ENCODE measurements at regions not wholly inside any gene's neighbourhood (a gene's known extent, or its start where the extent isn't known, plus 50 kb on each side); places are given as distances from the start of the nearest gene placed in this dataset.
"Not testable (repeated sequence)": the region's sequence is repeated elsewhere in the genome, so short reads cannot be mapped to it uniquely, and the experiment has no call there.

DNA sequence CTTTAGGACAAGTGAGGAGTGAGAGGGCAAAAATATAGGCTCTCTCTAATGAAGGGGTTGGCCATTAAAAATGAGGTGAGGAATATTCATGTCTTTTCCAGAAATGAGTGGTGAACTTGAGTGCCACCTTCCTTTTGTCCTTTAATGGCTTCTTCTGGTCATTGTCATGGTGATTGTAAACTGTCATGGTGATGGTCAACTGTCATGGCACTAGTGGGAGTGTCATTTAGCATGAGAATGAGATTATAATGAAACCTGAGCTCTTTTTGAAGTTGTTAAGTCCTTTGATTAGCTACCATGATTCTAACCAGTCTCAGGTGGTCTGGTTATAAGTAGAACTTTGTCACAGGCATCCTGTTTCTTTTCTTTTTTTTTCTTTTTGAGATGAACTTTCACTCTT, 524.4 kb downstream of the NEBL start:
- H3K9me3 ChIP-seq, result no peaks in the 10 kb centered on the region
- TF ChIP-seq, protein P1, sequence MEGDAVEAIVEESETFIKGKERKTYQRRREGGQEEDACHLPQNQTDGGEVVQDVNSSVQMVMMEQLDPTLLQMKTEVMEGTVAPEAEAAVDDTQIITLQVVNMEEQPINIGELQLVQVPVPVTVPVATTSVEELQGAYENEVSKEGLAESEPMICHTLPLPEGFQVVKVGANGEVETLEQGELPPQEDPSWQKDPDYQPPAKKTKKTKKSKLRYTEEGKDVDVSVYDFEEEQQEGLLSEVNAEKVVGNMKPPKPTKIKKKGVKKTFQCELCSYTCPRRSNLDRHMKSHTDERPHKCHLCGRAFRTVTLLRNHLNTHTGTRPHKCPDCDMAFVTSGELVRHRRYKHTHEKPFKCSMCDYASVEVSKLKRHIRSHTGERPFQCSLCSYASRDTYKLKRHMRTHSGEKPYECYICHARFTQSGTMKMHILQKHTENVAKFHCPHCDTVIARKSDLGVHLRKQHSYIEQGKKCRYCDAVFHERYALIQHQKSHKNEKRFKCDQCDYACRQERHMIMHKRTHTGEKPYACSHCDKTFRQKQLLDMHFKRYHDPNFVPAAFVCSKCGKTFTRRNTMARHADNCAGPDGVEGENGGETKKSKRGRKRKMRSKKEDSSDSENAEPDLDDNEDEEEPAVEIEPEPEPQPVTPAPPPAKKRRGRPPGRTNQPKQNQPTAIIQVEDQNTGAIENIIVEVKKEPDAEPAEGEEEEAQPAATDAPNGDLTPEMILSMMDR (IDR thresholded peaks at IDR 0.05), result no peak
- no peak for TF ChIP-seq POLR2A (IDR thresholded peaks at IDR 0.05)
- no peaks in the 10 kb centered on the region for H3K36me3 ChIP-seq
- DNase-seq, result no peak
- H3K4me3 ChIP-seq, result no peak overlapping the region
- no peaks in the 10 kb centered on the region for H3K27me3 ChIP-seq
- no peak overlapping the region for H3K27ac ChIP-seq
- intact Hi-C loops (cut with DNase I), result no loop called here
- H3K4me1 ChIP-seq, result no peaks in the 10 kb centered on the region
- ATAC-seq, result no peak

DNA sequence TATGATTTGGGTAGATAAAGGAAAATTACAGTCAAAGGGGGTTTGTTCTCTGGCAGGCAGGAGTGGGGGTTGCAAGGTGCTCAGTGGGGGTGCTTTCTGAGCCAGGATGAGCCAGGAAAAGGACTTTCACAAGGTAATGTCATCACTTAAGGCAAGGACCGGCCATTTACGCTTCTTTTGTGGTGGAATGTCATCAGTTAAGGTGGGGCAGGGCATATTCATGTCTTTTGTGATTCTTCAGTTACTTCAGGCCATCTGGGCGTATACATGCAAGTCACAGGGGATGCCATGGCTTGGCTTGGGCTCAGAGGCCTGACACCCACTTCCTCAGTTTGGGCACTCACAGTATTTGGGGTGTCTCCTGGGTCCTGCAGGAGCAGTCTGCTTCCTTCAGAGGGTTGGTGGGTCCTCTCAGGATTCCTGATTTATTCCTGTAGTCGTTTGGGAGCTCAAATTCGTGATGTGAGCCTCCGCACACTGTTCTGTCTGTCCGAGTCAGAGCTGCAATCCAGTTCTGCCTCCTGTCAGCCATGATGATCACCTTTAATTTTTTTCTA, 526.1 kb downstream of the NEBL start:
- DNase-seq; H3K4me3 ChIP-seq; H3K9me3 ChIP-seq; H3K27me3 ChIP-seq; intact Hi-C loops (cut with DNase I); ATAC-seq; H3K4me1 ChIP-seq; H3K27ac ChIP-seq; H3K36me3 ChIP-seq: not testable (repeated sequence)
- WGBS (ENCODE audit: insufficient coverage, low coverage, low lambda C conversion rate, missing lambda C conversion rate), result 65% methylated on average over 4 of the region's 7 CpGs

DNA sequence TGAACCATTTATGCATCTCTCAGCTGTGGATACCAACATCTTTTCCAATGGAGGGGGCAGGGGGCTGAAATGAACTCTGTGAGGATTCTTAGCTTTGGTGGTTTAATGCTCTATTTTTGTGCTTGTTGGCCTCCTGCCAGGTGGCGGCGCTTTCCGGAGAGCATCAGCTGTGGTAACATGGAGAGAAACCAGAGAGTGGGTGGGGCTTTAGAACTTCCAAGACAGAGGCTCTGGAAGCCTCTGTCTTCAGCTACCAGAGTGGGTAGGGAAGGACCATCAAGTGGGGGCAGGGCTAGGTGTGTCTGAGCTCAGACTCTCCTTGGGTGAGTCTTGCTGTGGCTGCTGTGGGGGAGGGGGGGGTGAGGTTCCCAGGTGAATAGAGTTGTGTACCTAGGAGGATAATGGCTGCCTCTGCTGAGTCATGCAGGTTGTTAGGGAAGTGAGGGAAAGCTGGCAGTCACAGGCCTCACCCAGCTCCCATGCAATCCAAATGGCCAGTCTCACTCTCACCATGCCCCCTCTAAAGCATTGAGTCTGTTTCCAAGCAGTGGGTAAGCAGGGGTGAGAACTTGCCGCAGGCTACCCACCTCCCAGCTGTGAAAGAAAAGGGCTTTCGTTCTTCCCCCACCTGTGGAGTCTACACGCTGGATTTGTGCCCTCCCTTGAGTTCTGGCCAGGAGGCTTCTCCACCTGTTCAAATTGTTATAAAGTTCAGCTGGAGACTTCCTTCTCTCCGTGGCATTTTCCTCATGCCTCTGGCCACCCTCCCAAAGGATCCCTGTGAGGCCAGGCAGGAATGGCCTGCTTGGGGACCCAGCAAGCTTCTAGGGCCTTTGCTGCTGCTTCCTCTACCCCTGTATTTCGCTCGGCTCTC, 527.0 kb downstream of the NEBL start:
- 72% methylated on average over 5 of the region's 9 CpGs for WGBS (ENCODE audit: insufficient coverage, low coverage, low lambda C conversion rate, missing lambda C conversion rate)
- no peaks in the 10 kb centered on the region for H3K9me3 ChIP-seq
- ATAC-seq, result no peak
- no peak overlapping the region for H3K27ac ChIP-seq
- H3K27me3 ChIP-seq, result no peaks in the 10 kb centered on the region
- no peak for DNase-seq
- intact Hi-C loops (cut with DNase I), result no loop called here
- H3K4me3 ChIP-seq, result no peak overlapping the region
- TF ChIP-seq POLR2A (IDR thresholded peaks at IDR 0.05), result no peak
- H3K4me1 ChIP-seq, result no peaks in the 10 kb centered on the region
- H3K36me3 ChIP-seq, result no peaks in the 10 kb centered on the region

DNA sequence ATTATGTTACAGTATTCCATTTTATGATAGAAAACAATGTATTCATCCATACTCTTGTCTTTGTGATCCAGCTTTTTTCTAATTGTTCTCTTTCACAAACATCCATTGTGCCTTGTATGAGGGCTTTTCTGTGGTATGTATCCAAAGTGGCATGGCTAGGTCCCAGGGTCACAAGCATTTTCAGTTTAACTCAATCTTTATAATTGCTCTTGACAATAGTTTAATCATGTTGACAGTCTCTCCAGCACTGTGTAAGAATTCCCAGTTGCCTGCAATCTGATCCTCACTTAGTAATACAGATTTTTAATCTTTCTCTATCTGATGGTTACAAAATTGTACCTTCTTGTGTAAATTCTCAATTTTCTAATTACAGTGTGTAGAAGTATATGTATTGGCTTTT, 533.4 kb downstream of the NEBL start:
- H3K27me3 ChIP-seq, result no peaks in the 10 kb centered on the region
- no peaks in the 10 kb centered on the region for H3K36me3 ChIP-seq
- no peak overlapping the region for H3K4me3 ChIP-seq
- no peaks in the 10 kb centered on the region for H3K9me3 ChIP-seq
- ATAC-seq, result no peak
- H3K4me1 ChIP-seq, result no peaks in the 10 kb centered on the region
- DNase-seq, result no peak
- H3K27ac ChIP-seq, result no peak overlapping the region
- no peak for TF ChIP-seq POLR2A (IDR thresholded peaks at IDR 0.05)
- TF ChIP-seq, protein P1 (IDR thresholded peaks at IDR 0.05), result no peak
- intact Hi-C loops (cut with DNase I), result no loop called here

DNA sequence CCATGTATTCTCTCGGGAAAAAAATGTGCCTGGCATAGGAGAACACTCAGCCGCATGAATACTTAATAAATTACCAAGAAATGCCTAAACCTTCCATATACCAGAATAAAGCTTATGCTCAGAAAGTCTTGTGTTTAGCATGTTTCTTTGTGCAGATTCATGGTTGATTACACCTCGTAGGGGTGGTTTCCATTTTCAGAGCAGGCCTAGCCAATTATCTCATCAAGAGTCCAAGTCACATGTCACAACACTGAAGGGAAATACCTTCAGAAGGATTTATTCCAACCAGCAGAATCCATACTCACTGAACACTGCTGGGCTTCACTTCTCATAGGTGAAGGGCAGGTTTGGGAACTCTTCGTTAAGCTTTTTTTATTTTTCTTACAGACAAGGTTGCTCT, 539.7 kb downstream of the PLXDC2 start:
- intact Hi-C loops (cut with DNase I), result no loop called here
- DNase-seq (no peak), ATAC-seq (no peak)
- TF ChIP-seq POLR2A (IDR thresholded peaks at IDR 0.05), result no peak
- TF ChIP-seq, protein P1 (IDR thresholded peaks at IDR 0.05), result no peak
- Histone ChIP-seq H3K27ac (no peak overlapping the region), H3K4me1 (no peaks in the 10 kb centered on the region), H3K4me3 (no peak overlapping the region), H3K27me3 (no peaks in the 10 kb centered on the region), H3K36me3 (no peaks in the 10 kb centered on the region), H3K9me3 (no peaks in the 10 kb centered on the region)
- WGBS (ENCODE audit: insufficient coverage, low coverage, low lambda C conversion rate, missing lambda C conversion rate), result 49% methylated on average over 4 of the region's 4 CpGs

Data from right lobe of liver (tissue), 6 donors.